ENCODE measurements at regions not wholly inside any gene's neighbourhood (a gene's known extent, or its start where the extent isn't known, plus 50 kb on each side); places are given as distances from the start of the nearest gene placed in this dataset.

GRCh38 chr5:85920984-85921383 lies 696.8 kb upstream of the COX7C start (continued):
- TF ChIP-seq CHD7 (IDR thresholded peaks at IDR 0.05; ENCODE audit: insufficient replicate concordance, low read length) (no peak), CREB1 (IDR thresholded peaks at IDR 0.05) (no peak), KDM1A (IDR thresholded peaks at IDR 0.05; ENCODE audit: borderline replicate concordance, low read length) (no peak), CEBPB (IDR thresholded peaks at IDR 0.05; ENCODE audit: low read depth, low read length) (no peak), MAX (IDR thresholded peaks at IDR 0.05) (no peak), ZNF274 (IDR thresholded peaks at IDR 0.05; ENCODE audit: borderline replicate concordance, extremely low read depth, low read length) (no peak), FOSL1 (IDR thresholded peaks at IDR 0.05; ENCODE audit: insufficient read depth, low read depth, low read length) (no peak), RBBP5 (IDR thresholded peaks at IDR 0.05; ENCODE audit: borderline replicate concordance, low read depth, low read length) (no peak), CTCF (IDR thresholded peaks at IDR 0.05; ENCODE audit: control extremely low read depth in 1 of 3, insufficient read depth in 1 of 3, low read depth in 1 of 3, low read length in 3 of 3) (no peak), CBX8 (IDR thresholded peaks at IDR 0.05; ENCODE audit: borderline replicate concordance, low read depth, low read length) (no peak)

All from H1 (cell line).